K562 (cell line): ENCODE measurements at regions not wholly inside any gene's neighbourhood (a gene's known extent, or its start where the extent isn't known, plus 50 kb on each side); places are given as distances from the start of the nearest gene placed in this dataset.

Source experiments
- ATAC-seq: fragments of 200-7000 bp; cut with Tn5 transposase; 3 replicates; pipeline ENCODE4 v1.9.1; 2020; ENCODE audit warnings: moderate library complexity
- BruUV-seq: library from RNA; stranded (reverse); fragments of 400-500 nt; replicated peaks from 2 replicates; lab custom pipeline; 2021; lab: Mats Ljungman, UMichigan
- CTCF ChIA-PET: fragments of 300-600 bp; formaldehyde crosslinking; extraction: SDS; loops from one replicate; lab custom pipeline; 2021; ENCODE audit warnings: low intra/inter-chr PET ratio; lab: Yijun Ruan, JAX
- POLR2A ChIA-PET: fragments of 300-600, 350-650 bp; sonication (Branson Sonifier 250); formaldehyde crosslinking; extraction: SDS; loops from one replicate; lab custom pipeline; 2021; ENCODE audit warnings: antibody characterized with exemption, inconsistent platforms; lab: Yijun Ruan, JAX
- DNase-seq, 4 experiments: peaks; one replicate each; pipeline versions ENCODE4 v3.0.0 to v3.0.0-alpha.2; 2011 to 2018; ENCODE audit warnings: low spot score in 3 of 4, mixed read lengths in 3 of 4; ENCODE audit errors: extremely low read depth in 1 of 4
- FAIRE-seq: peaks from 2 replicates; lab custom pipeline; 2011; peaks lifted over from hg19 to GRCh38; lab: Jason Lieb, UNC
- H2AFZ ChIP-seq: 2 replicates; pipeline ENCODE4 v1.6.0; 2011; ENCODE audit warnings: low read depth, low read length, control low read depth, inconsistent platforms
- H3K27ac ChIP-seq: fragments of 200-600 bp; 3 replicates; pipeline ENCODE4 v1.8.0; 2011; ENCODE audit warnings: low read depth, mild to moderate bottlenecking, control low read depth, inconsistent platforms, low read length, moderate library complexity, mixed read lengths; ENCODE audit errors: extremely low read depth
- H3K27me3 ChIP-seq, 2 experiments: fragments of 300-600 bp in 1 of 2; 2 replicates in 1 of 2; 3 replicates in 1 of 2; pipeline versions ENCODE4 v1.6.0 to v1.8.0; 2011; ENCODE audit warnings: inconsistent platforms in 2 of 2, low read length in 2 of 2, mild to moderate bottlenecking in 1 of 2, mixed read lengths in 1 of 2, moderate library complexity in 1 of 2; ENCODE audit not compliant: control insufficient read depth in 2 of 2, insufficient read depth in 2 of 2
- H3K36me3 ChIP-seq: fragments of 300-600 bp; 3 replicates; pipeline ENCODE4 v1.8.0; 2011; ENCODE audit warnings: mild to moderate bottlenecking, low read length, inconsistent platforms; ENCODE audit not compliant: control insufficient read depth, insufficient read depth
- H3K4me1 ChIP-seq, 2 experiments: fragments of 200-600 bp in 1 of 2; replicated peaks in 1 of 2; 2 replicates in 1 of 2; 3 replicates in 1 of 2; pipeline versions ENCODE4 v1.5.1 to v1.8.0; 2011; ENCODE audit warnings: inconsistent platforms in 2 of 2, low read length in 2 of 2, mild to moderate bottlenecking in 1 of 2, mixed read lengths in 1 of 2, moderate library complexity in 1 of 2; ENCODE audit not compliant: control insufficient read depth in 2 of 2, insufficient read depth in 2 of 2
- H3K4me2 ChIP-seq: 2 replicates; pipeline ENCODE4 v1.6.1; 2011; ENCODE audit warnings: low read length, control low read depth, inconsistent platforms, mixed read lengths; ENCODE audit not compliant: insufficient read depth
- H3K4me3 ChIP-seq: fragments of 200-600 bp; sonication (generic), shearing (Covaris generic); 2 replicates; pipeline ENCODE4 v1.5.1; 2016; ENCODE audit warnings: control low read depth, inconsistent platforms
- H3K79me2 ChIP-seq: fragments of 200-600 bp; 3 replicates; pipeline ENCODE4 v1.8.0; 2011; ENCODE audit warnings: low read length, inconsistent platforms; ENCODE audit not compliant: control insufficient read depth, insufficient read depth
- H3K9ac ChIP-seq, 2 experiments: 2 replicates each; pipeline versions ENCODE4 v1.6.0 to v1.6.1; 2011; ENCODE audit warnings: low read depth in 2 of 2, low read length in 2 of 2, control low read depth in 1 of 2, inconsistent platforms in 1 of 2, mild to moderate bottlenecking in 1 of 2, mixed read lengths in 1 of 2; ENCODE audit not compliant: insufficient read depth in 1 of 2
- H3K9me1 ChIP-seq: one replicate; pipeline ENCODE4 v1.6.0; 2011; ENCODE audit warnings: inconsistent platforms, mild to moderate bottlenecking, low read length, moderate library complexity; ENCODE audit not compliant: control insufficient read depth, insufficient read depth
- H3K9me3 ChIP-seq: replicated peaks from 2 replicates; pipeline ENCODE4 v1.5.1; 2011; ENCODE audit warnings: low read depth, low read length, inconsistent platforms; ENCODE audit not compliant: control insufficient read depth, insufficient read depth
- H4K20me1 ChIP-seq: replicated peaks from 2 replicates; pipeline ENCODE4 v1.6.1; 2011; ENCODE audit warnings: low read length, inconsistent platforms, mixed read lengths; ENCODE audit not compliant: control insufficient read depth, insufficient read depth
- FOXA3 ChIP-seq, 2 experiments: fragments of 450-650 bp in 1 of 2; sonication (generic) in 1 of 2; formaldehyde crosslinking; IDR thresholded peaks in 1 of 2; conservative IDR thresholded peaks in 1 of 2; 2 replicates each; pipeline versions ENCODE4 v1.4.0 to v1.8.0; 2020 to 2022; ENCODE audit warnings: mild to moderate bottlenecking in 2 of 2, missing genetic modification reagents in 1 of 2
- HINFP ChIP-seq: fragments of 450-650 bp; conservative IDR thresholded peaks from 2 replicates; pipeline ENCODE4 v1.6.1; 2016; ENCODE audit warnings: missing genetic modification characterization, low read depth, mild to moderate bottlenecking, control low read depth, missing compliant biosample characterization
- MEIS2 ChIP-seq: fragments of 450-650 bp; IDR thresholded peaks from 2 replicates; pipeline ENCODE4 v1.6.1; 2014; ENCODE audit warnings: mild to moderate bottlenecking; ENCODE audit not compliant: partially characterized antibody
- MGA ChIP-seq: fragments of 450-650 bp; IDR thresholded peaks from 2 replicates; pipeline ENCODE4 v1.6.1; 2016; ENCODE audit warnings: mild to moderate bottlenecking, moderate library complexity
- SAP30 ChIP-seq: fragments of 200-600 bp; sonication (generic); IDR thresholded peaks from 2 replicates; pipeline ENCODE4 v1.6.1; 2012; ENCODE audit warnings: borderline replicate concordance, low read depth, mild to moderate bottlenecking, moderate library complexity, low read length, control low read depth, inconsistent platforms; ENCODE audit not compliant: insufficient read depth, poor library complexity, severe bottlenecking
- TCF7 ChIP-seq: sonication (generic); IDR thresholded peaks from 2 replicates; pipeline ENCODE4 v1.6.1; 2016; ENCODE audit warnings: antibody characterized with exemption, borderline replicate concordance
- ZBTB1 ChIP-seq: sonication (generic); formaldehyde crosslinking; IDR thresholded peaks from 2 replicates; pipeline ENCODE4 v1.8.1; 2023; ENCODE audit warnings: missing genetic modification reagents, low read depth, mild to moderate bottlenecking, borderline replicate concordance
- ZKSCAN1 ChIP-seq: fragments of 150-350 bp; IDR thresholded peaks from 2 replicates; pipeline ENCODE4 v1.6.1; 2016; ENCODE audit warnings: low read depth, low read length
- WGBS: fragments of 100-300 bp; shearing (Covaris generic); methylation state at CpG from one replicate; pipeline ENCODE4 v1.1.6; 2016; ENCODE audit warnings: low coverage, mixed read lengths; ENCODE audit not compliant: insufficient coverage; ENCODE audit errors: missing lambda C conversion rate; 5-methylcytosine and 5-hydroxymethylcytosine counted together
- in situ Hi-C: fragments of 300-500 bp; cut with MboI; formaldehyde crosslinking; loops from 4 replicates; pipeline ENCODE4 v1.15.0; 2018; ENCODE audit warnings: inconsistent platforms, mixed read lengths
- intact Hi-C: fragments of 100-400 bp; cut with micrococcal nuclease; formaldehyde crosslinking; loops from 2 replicates; pipeline ENCODE4 v1.14.2; 2022

GRCh38 chr2:35297403-35297802, 1058.2 kb upstream of the CRIM1 start:
- WGBS, result 6% methylated on average over 4 of the region's 4 CpGs
- Histone ChIP-seq H3K36me3 (no peaks in the 10 kb centered on the region), H3K27me3 (no peaks in the 10 kb centered on the region), H3K4me3 (no peak overlapping the region), H4K20me1 (no peaks in the 10 kb centered on the region), H3K9ac (no peak overlapping the region), H3K9me1 (no peaks in the 10 kb centered on the region), H3K27ac (no peak overlapping the region), H3K4me2 (no peak overlapping the region), H3K9me3 (no peaks in the 10 kb centered on the region), H3K4me1 (no peaks in the 10 kb centered on the region), H2AFZ (no peak overlapping the region), H3K79me2 (no peaks in the 10 kb centered on the region)
- no peak for FAIRE-seq
- in situ Hi-C loops (no loop called here), intact Hi-C loops (no loop called here)
- ChIA-PET CTCF (no interaction called here), POLR2A (no interaction called here)
- BruUV-seq, result no TSS peak
- ATAC-seq, result no peak
- DNase-seq, result no peak
- TF ChIP-seq SAP30, result no peak
- TF ChIP-seq MGA, result no peak
- TF ChIP-seq ZKSCAN1, result no peak
- TF ChIP-seq ZBTB1 (CRISPR knock-in tag), result no peak
- TF ChIP-seq HINFP (tag), result no peak
- no peak for TF ChIP-seq MEIS2
- TF ChIP-seq TCF7, result no peak
- no peak for TF ChIP-seq FOXA3 (CRISPR knock-in tag; conservative IDR thresholded peaks at IDR 0.05 in 1 of 2, IDR thresholded peaks at IDR 0.05 in 1 of 2)
